Activated CD4-positive, CD25-positive, alpha-beta regulatory T cell (primary cell): ENCODE measurements at regions not wholly inside any gene's neighbourhood (a gene's known extent, or its start where the extent isn't known, plus 50 kb on each side); places are given as distances from the start of the nearest gene placed in this dataset.
"Not testable (repeated sequence)": the region's sequence is repeated elsewhere in the genome, so short reads cannot be mapped to it uniquely, and the experiment has no call there.

Source experiments
- DNase-seq, 4 experiments: peaks; one replicate each; lab custom pipeline; 2025; lab: John Stamatoyannopoulos, UW

- no peak for DNase-seq
Measured at GRCh38 chr14:105902131-105902898, 375.9 kb downstream of the TMEM121 start.

- DNase-seq = not testable (repeated sequence)
Measured at GRCh38 chr14:105902899-105903165, 376.4 kb downstream of the TMEM121 start.

GRCh38 chr14:105903971-105904370, 377.6 kb downstream of the TMEM121 start:
- DNase-seq = no peak

GRCh38 chr14:105904379-105904778, 378.0 kb downstream of the TMEM121 start:
- DNase-seq = no peak

- no peak for DNase-seq
Measured at GRCh38 chr14:105905456-105905855, 379.1 kb downstream of the TMEM121 start.

- DNase-seq = no peak
Measured at GRCh38 chr14:105907276-105907675, 380.9 kb downstream of the TMEM121 start.

- no peak for DNase-seq
Measured at GRCh38 chr14:105908006-105908405, 381.6 kb downstream of the TMEM121 start.

- no peak for DNase-seq
Measured at GRCh38 chr14:105908481-105908911, 382.1 kb downstream of the TMEM121 start.

GRCh38 chr14:105909046-105909827, 382.9 kb downstream of the TMEM121 start:
- no peak for DNase-seq

GRCh38 chr14:105909828-105910120, 383.4 kb downstream of the TMEM121 start:
- DNase-seq = not testable (repeated sequence)

GRCh38 chr14:105910426-105910825, 384.0 kb downstream of the TMEM121 start:
- no peak for DNase-seq

GRCh38 chr14:105911006-105911847, 384.8 kb downstream of the TMEM121 start:
- no peak for DNase-seq

GRCh38 chr14:105911848-105912292, 385.5 kb downstream of the TMEM121 start:
- not testable (repeated sequence) for DNase-seq

GRCh38 chr14:105912641-105913180, 386.3 kb downstream of the TMEM121 start:
- no peak for DNase-seq

- DNase-seq = no peak
Measured at GRCh38 chr14:105913221-105913620, 386.8 kb downstream of the TMEM121 start.

GRCh38 chr14:105913861-105914260, 387.5 kb downstream of the TMEM121 start:
- DNase-seq = no peak

- DNase-seq = not testable (repeated sequence)
Measured at GRCh38 chr14:105914281-105914680, 387.9 kb downstream of the TMEM121 start.

GRCh38 chr14:105914738-105915385, 388.5 kb downstream of the TMEM121 start:
- no peak for DNase-seq

- DNase-seq = not testable (repeated sequence)
Measured at GRCh38 chr14:105915546-105915945, 389.2 kb downstream of the TMEM121 start.

GRCh38 chr14:105917136-105917932, 391.0 kb downstream of the TMEM121 start:
- not testable (repeated sequence) for DNase-seq

- DNase-seq = no peak
Measured at GRCh38 chr14:105917933-105918436, 391.6 kb downstream of the TMEM121 start.
